Lower leg skin (tissue), 4 donors: ENCODE measurements at regions not wholly inside any gene's neighbourhood (a gene's known extent, or its start where the extent isn't known, plus 50 kb on each side); places are given as distances from the start of the nearest gene placed in this dataset.

Experiments
- DNase-seq, 2 donors: peaks; one replicate each; pipeline ENCODE4 v3.0.0-alpha.2; 2019; ENCODE audit warnings: low spot score in 2 of 2
- H3K4me3 ChIP-seq: fragments of 200-600 bp; sonication (generic); 2 replicates; pipeline ENCODE4 v1.5.1; 2017; ENCODE audit warnings: mild to moderate bottlenecking, low read depth; ENCODE audit not compliant: poor library complexity, severe bottlenecking
- POLR2A ChIP-seq, 2 donors: fragments of 450-650 bp; IDR thresholded peaks; one replicate each; pipeline ENCODE4 v1.6.1; 2016 to 2017; ENCODE audit warnings: antibody characterized with exemption in 2 of 2, mild to moderate bottlenecking in 1 of 2, moderate library complexity in 1 of 2
- WGBS, 2 donors: methylation state at CpG; one replicate each; pipeline ENCODE4 v1.1.5; 2018; 5-methylcytosine and 5-hydroxymethylcytosine counted together
- intact Hi-C: fragments of 100-400 bp; cut with DNase I; formaldehyde crosslinking; loops from one replicate; pipeline ENCODE4 v1.15.0; 2023; ENCODE audit warnings: low total_unique reads
- TF ChIP-seq, protein P1 (sequence below), 3 donors: fragments of 450-650 bp; IDR thresholded peaks; one replicate each; pipeline ENCODE4 v1.5.1; 2016; ENCODE audit warnings: antibody characterized with exemption in 3 of 3, mild to moderate bottlenecking in 3 of 3, moderate library complexity in 2 of 3

DNA sequence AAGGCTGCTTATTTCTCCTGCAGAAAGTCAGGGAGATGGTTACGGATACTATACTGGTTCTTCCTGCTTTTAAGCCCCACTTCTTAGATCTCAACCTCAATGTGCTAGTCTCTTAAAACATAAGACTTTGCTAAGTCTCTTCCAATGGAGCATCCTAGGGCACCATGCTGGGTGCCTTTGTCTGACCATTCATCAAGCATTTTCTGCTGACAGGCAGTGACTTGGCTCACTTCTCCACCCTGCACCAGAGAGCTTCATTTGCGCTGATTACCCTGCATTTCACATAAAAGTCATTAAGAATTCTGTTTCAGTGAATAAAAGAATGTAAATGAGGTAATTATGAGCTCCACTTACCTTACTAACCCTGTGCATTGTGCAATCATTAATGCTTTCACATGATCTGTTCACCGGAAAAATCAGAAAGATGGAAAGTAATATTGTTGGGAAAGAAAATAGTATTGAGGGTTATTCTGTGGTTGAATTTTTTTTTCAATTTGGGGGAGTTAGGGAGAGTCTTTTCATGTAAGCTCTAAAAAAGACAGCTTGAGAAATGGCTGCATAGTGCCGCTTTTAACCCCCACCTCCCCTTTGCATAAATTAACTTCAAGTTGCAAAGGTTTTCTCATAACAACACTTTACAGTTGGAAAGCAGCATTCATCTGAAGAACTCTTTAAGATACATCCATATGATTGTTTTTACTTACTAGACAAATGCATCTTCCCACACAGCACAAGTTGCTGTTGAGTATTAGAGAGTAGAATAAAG, 677.3 kb upstream of the KIRREL3 start:
- intact Hi-C loops, result no loop called here
- DNase-seq, result no peak
- 89 to 93% methylated on average over 4 of the region's 4 CpGs for WGBS, 2 donors
- H3K4me3 ChIP-seq, result no peak overlapping the region
- TF ChIP-seq POLR2A (IDR thresholded peaks at IDR 0.05), result no peak
- TF ChIP-seq, protein P1, sequence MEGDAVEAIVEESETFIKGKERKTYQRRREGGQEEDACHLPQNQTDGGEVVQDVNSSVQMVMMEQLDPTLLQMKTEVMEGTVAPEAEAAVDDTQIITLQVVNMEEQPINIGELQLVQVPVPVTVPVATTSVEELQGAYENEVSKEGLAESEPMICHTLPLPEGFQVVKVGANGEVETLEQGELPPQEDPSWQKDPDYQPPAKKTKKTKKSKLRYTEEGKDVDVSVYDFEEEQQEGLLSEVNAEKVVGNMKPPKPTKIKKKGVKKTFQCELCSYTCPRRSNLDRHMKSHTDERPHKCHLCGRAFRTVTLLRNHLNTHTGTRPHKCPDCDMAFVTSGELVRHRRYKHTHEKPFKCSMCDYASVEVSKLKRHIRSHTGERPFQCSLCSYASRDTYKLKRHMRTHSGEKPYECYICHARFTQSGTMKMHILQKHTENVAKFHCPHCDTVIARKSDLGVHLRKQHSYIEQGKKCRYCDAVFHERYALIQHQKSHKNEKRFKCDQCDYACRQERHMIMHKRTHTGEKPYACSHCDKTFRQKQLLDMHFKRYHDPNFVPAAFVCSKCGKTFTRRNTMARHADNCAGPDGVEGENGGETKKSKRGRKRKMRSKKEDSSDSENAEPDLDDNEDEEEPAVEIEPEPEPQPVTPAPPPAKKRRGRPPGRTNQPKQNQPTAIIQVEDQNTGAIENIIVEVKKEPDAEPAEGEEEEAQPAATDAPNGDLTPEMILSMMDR (IDR thresholded peaks at IDR 0.05), result no peak

DNA sequence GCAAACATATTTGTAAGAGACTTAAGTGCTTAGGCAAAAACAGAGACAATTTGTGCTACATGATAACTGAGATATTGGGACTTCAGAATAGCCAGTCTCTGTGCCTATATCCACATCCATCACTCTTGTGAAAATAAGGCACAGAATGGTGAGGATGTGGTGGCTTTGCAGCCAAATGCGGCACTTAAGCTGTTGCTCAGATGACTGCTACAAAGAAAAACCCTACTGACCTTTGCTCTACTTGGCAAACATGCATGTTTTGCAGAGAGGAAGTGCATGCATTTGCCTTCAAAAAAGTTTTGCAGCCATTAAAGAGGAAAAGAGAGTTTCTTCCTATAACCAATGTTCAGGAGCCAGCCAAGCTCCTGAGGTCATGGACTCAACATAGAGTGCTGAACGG, 675.0 kb upstream of the KIRREL3 start:
- H3K4me3 ChIP-seq, result no peak overlapping the region
- intact Hi-C loops, result no loop called here
- 32 to 39% methylated on average over 2 of the region's 2 CpGs for WGBS, 2 donors
- TF ChIP-seq POLR2A (IDR thresholded peaks at IDR 0.05), result no peak
- TF ChIP-seq, protein P1 (IDR thresholded peaks at IDR 0.05), result no peak
- no peak for DNase-seq

DNA sequence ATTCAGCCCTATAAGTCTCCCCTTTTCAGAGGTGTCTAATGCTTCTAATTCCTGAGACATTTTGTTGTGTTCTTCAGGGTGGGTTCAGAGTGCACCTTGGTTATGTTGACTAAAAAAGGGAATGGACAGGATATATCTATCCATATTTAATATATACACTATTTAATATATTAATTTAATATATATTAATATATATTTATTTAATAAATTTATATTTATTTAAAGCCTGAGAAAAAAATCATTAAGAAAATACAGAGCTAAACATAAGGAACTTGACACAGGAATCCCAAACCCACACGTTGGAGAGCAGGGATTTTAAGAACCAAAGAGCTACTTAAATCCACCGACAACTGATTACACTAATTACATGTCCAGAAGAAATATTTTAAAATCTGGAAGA, 674.2 kb upstream of the KIRREL3 start:
- no peak overlapping the region for H3K4me3 ChIP-seq
- no peak for DNase-seq
- WGBS, 2 donors, result 75 to 85% methylated on average over 2 of the region's 2 CpGs
- no peak for TF ChIP-seq POLR2A (IDR thresholded peaks at IDR 0.05)
- TF ChIP-seq, protein P1 (IDR thresholded peaks at IDR 0.05), result no peak
- intact Hi-C loops, result no loop called here

DNA sequence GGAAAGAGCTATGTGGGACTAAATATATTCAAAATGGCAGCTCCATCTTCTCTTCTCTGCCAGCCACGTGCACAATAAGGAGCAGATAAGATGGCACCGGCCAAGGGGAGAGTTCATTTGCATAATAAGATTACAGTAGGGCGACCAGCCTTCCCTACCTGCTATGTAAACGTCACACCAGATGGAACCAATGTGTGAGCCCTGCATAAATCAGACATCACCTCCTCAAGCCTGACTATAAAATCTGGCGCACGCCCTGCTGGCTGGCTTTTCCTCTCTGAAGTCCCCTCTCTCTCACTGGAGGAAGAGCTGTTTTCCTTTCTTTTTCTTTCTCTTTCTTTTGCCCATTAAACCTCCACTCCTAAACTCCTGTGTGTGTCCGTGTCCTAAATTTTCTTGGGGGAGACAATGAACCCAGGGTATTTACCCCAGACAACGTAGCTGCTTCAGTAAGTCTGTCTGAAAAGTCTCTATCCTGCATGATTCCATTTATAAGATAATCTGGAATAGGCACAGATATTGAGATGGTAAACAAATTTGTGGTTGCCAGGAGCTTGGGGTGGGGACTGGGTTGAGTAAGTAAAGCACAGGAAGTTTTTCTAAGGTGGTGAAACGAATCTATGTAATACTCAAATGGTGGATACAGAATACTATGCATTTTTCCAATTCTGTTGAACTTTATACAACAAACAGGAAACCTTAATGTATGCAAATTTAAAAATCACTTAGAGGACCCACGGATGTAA, 670.0 kb upstream of the KIRREL3 start:
- intact Hi-C loops, result no loop called here
- no peak for TF ChIP-seq POLR2A (IDR thresholded peaks at IDR 0.05)
- TF ChIP-seq, protein P1 (IDR thresholded peaks at IDR 0.05), result no peak
- DNase-seq, result no peak
- 44 to 55% methylated on average over 10 of the region's 10 CpGs for WGBS, 2 donors
- no peak overlapping the region for H3K4me3 ChIP-seq

DNA sequence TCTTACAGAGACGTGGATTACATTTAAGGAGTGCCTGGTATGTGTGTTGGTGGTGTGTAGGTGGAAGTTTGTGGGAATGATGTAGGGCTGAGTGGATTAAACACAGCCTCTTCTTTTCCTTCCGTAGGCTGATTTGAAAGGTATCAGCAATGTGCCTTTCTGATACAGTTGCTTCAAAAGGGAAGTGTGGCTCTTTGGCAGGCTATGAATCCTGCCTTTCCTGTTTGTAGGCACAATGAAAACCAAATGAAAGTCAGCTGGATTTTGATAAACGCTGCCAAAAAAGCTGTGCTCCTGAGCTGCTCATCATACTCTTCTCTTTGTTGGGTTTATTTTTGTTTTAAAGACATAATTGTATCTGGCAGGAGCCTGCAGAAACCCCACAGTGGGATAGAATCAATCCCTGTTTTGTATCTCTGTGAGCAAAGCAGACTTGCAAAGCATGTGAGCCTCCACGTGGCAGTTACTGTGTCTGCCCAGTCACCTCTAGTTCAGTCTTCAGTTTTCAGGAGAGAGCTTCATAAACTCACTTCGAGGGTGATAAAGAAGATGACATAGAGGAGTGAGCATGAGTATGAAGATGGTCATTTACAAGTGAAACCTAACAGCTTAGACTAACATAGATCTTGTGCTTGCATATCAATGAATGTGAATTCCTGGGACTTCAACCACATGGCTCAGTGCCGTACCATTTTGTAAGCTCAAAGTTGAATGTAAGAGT, 655.7 kb upstream of the KIRREL3 start:
- no peak for DNase-seq
- WGBS, 2 donors, result 26 to 31% methylated on average over 6 of the region's 6 CpGs
- peak overlapping the region; percentile 19 for H3K4me3 ChIP-seq
- TF ChIP-seq POLR2A (IDR thresholded peaks at IDR 0.05), result no peak
- TF ChIP-seq, protein P1 (IDR thresholded peaks at IDR 0.05), result no peak
- intact Hi-C loops, result no loop called here
